IMR-90 (cell line): ENCODE measurements at regions not wholly inside any gene's neighbourhood (a gene's known extent, or its start where the extent isn't known, plus 50 kb on each side); places are given as distances from the start of the nearest gene placed in this dataset.

ENCODE experiments used
- ATAC-seq: fragments of 200-7000 bp; cut with Tn5 transposase; 2 replicates; pipeline ENCODE4 v1.9.1; 2020; ENCODE audit warnings: low read depth, mild to moderate bottlenecking, moderate library complexity
- BruUV-seq: library from RNA; stranded (reverse); fragments of 400-500 nt; replicated peaks from 2 replicates; lab custom pipeline; 2021; lab: Mats Ljungman, UMichigan
- CTCF ChIA-PET: fragments of 300-600 bp; formaldehyde crosslinking; extraction: SDS; loops from one replicate; lab custom pipeline; 2021; ENCODE audit warnings: antibody characterized with exemption; lab: Yijun Ruan, JAX
- POLR2A ChIA-PET: fragments of 300-600 bp; sonication (Branson Sonifier 250); formaldehyde crosslinking; loops from one replicate; lab custom pipeline; 2022; ENCODE audit warnings: antibody characterized with exemption; ENCODE audit not compliant: unreplicated experiment; lab: Charles Lee
- DNase-seq: peaks from one replicate; pipeline ENCODE4 v3.0.0; 2013
- H2AFZ ChIP-seq: replicated peaks from 2 replicates; pipeline ENCODE3; 2013; ENCODE audit warnings: low read length, mild to moderate bottlenecking; ENCODE audit not compliant: poor library complexity
- H2AK5ac ChIP-seq: 2 replicates; pipeline ENCODE4 v1.6.1; 2013; ENCODE audit warnings: low read depth, low read length, inconsistent platforms
- H2AK9ac ChIP-seq: replicated peaks from 2 replicates; pipeline ENCODE3; 2013; ENCODE audit warnings: mild to moderate bottlenecking, low read depth, low read length, moderate library complexity; ENCODE audit not compliant: poor library complexity
- H2BK120ac ChIP-seq: 2 replicates; pipeline ENCODE4 v1.6.1; 2013; ENCODE audit warnings: low read depth, low read length, inconsistent platforms
- H2BK15ac ChIP-seq: 3 replicates; pipeline ENCODE4 v1.6.1; 2013; ENCODE audit warnings: low read depth, low read length, inconsistent platforms
- H2BK20ac ChIP-seq: 2 replicates; pipeline ENCODE4 v1.6.1; 2013; ENCODE audit warnings: low read depth, mild to moderate bottlenecking, inconsistent platforms, low read length, moderate library complexity
- H2BK5ac ChIP-seq: 2 replicates; pipeline ENCODE4 v1.6.1; 2013; ENCODE audit warnings: mild to moderate bottlenecking, low read depth, low read length, inconsistent platforms; ENCODE audit not compliant: poor library complexity, severe bottlenecking
- H3K14ac ChIP-seq: replicated peaks from 2 replicates; pipeline ENCODE4 v1.6.1; 2013; ENCODE audit warnings: low read depth, low read length, inconsistent platforms
- H3K18ac ChIP-seq: 2 replicates; pipeline ENCODE4 v1.6.1; 2013; ENCODE audit warnings: low read depth, low read length, control low read depth
- H3K23ac ChIP-seq: 2 replicates; pipeline ENCODE4 v1.6.1; 2013; ENCODE audit warnings: low read depth, low read length, inconsistent platforms
- H3K27ac ChIP-seq: 2 replicates; pipeline ENCODE4 v1.5.1; 2013; ENCODE audit warnings: mild to moderate bottlenecking, control low read depth, low read length; ENCODE audit not compliant: insufficient read depth
- H3K27me3 ChIP-seq: 2 replicates; pipeline ENCODE4 v1.6.1; 2013; ENCODE audit warnings: low read length; ENCODE audit not compliant: control insufficient read depth, insufficient read depth
- H3K36me3 ChIP-seq: 2 replicates; pipeline ENCODE4 v1.6.1; 2013; ENCODE audit warnings: low read length, mixed read lengths; ENCODE audit not compliant: control insufficient read depth, insufficient read depth
- H3K4ac ChIP-seq: 2 replicates; pipeline ENCODE4 v1.6.1; 2013; ENCODE audit warnings: low read depth, low read length, inconsistent platforms
- H3K4me1 ChIP-seq: 2 replicates; pipeline ENCODE4 v1.6.1; 2013; ENCODE audit warnings: low read length, mixed read lengths; ENCODE audit not compliant: control insufficient read depth, insufficient read depth
- H3K4me2 ChIP-seq: 2 replicates; pipeline ENCODE4 v1.6.1; 2013; ENCODE audit warnings: low read depth, mild to moderate bottlenecking, control low read depth, low read length, moderate library complexity
- H3K4me3 ChIP-seq: 2 replicates; pipeline ENCODE4 v1.5.1; 2013; ENCODE audit warnings: low read depth, mild to moderate bottlenecking, control low read depth, low read length, moderate library complexity; ENCODE audit not compliant: insufficient read depth
- H3K56ac ChIP-seq: 2 replicates; pipeline ENCODE4 v1.6.1; 2013; ENCODE audit warnings: low read length, inconsistent platforms; ENCODE audit not compliant: insufficient read depth; ENCODE audit errors: extremely low read depth
- H3K79me1 ChIP-seq, 2 experiments: 2 replicates each; pipeline ENCODE4 v1.6.1; 2013; ENCODE audit warnings: low read length in 2 of 2, inconsistent platforms in 1 of 2, low read depth in 1 of 2
- H3K9ac ChIP-seq: 2 replicates; pipeline ENCODE4 v1.6.1; 2013; ENCODE audit warnings: low read depth, low read length, control low read depth
- H3K9me1 ChIP-seq: 2 replicates; pipeline ENCODE4 v1.6.1; 2013; ENCODE audit warnings: low read length, inconsistent platforms; ENCODE audit not compliant: insufficient read depth
- H3K9me3 ChIP-seq: 2 replicates; pipeline ENCODE4 v1.6.1; 2013; ENCODE audit warnings: low read length; ENCODE audit not compliant: control insufficient read depth, insufficient read depth
- H4K20me1 ChIP-seq: 2 replicates; pipeline ENCODE4 v1.6.1; 2013; ENCODE audit warnings: low read length, inconsistent platforms; ENCODE audit not compliant: insufficient read depth
- H4K5ac ChIP-seq: 2 replicates; pipeline ENCODE4 v1.6.1; 2013; ENCODE audit warnings: mild to moderate bottlenecking, low read depth, low read length, control low read depth
- H4K8ac ChIP-seq, 2 experiments: 2 replicates each; pipeline ENCODE4 v1.6.1; 2013; ENCODE audit warnings: low read depth in 2 of 2, low read length in 2 of 2, control low read depth in 1 of 2, inconsistent platforms in 1 of 2
- H4K91ac ChIP-seq: 2 replicates; pipeline ENCODE4 v1.6.1; 2013; ENCODE audit warnings: low read depth, low read length, inconsistent platforms; ENCODE audit not compliant: insufficient read depth
- CEBPB ChIP-seq: IDR thresholded peaks from 2 replicates; pipeline ENCODE4 v1.6.1; 2012; ENCODE audit warnings: low read depth, low read length, improper control_type of control experiment
- ELK1 ChIP-seq: fragments of 150-350 bp; IDR thresholded peaks from 2 replicates; pipeline ENCODE4 v1.6.1; 2016; ENCODE audit warnings: low read depth, mild to moderate bottlenecking, low read length, moderate library complexity, borderline replicate concordance
- MAZ ChIP-seq: IDR thresholded peaks from 2 replicates; pipeline ENCODE4 v1.6.1; 2012; ENCODE audit warnings: low read depth, mild to moderate bottlenecking, low read length, improper control_type of control experiment, moderate library complexity, borderline replicate concordance
- MXI1 ChIP-seq: IDR thresholded peaks from 2 replicates; pipeline ENCODE4 v1.6.1; 2012; ENCODE audit warnings: low read depth, mild to moderate bottlenecking, low read length, moderate library complexity, borderline replicate concordance
- NFE2L2 ChIP-seq: fragments of 150-350 bp; IDR thresholded peaks from 2 replicates; pipeline ENCODE4 v1.6.1; 2016; ENCODE audit warnings: low read depth, mild to moderate bottlenecking, low read length
- POLR2A ChIP-seq: IDR thresholded peaks from 2 replicates; pipeline ENCODE4 v1.6.1; 2012; ENCODE audit warnings: mild to moderate bottlenecking, low read depth, low read length
- RAD21 ChIP-seq: IDR thresholded peaks from 2 replicates; pipeline ENCODE4 v1.6.1; 2012; ENCODE audit warnings: low read length, improper control_type of control experiment
- RFX5 ChIP-seq: IDR thresholded peaks from 2 replicates; pipeline ENCODE4 v1.8.0; 2012; ENCODE audit warnings: low read depth, mild to moderate bottlenecking, low read length, moderate library complexity
- WGBS, 2 experiments: methylation state at CpG; one replicate each; pipeline versions ENCODE4 v1.1.5 to v1.1.7; 2013; ENCODE audit warnings: missing lambda C conversion rate in 2 of 2; ENCODE audit not compliant: insufficient read length in 1 of 2; ENCODE audit errors: extremely low coverage in 2 of 2; 5-methylcytosine and 5-hydroxymethylcytosine counted together
- dilution Hi-C: fragments of 300-500 bp; cut with HindIII; formaldehyde crosslinking; loops from one replicate; pipeline ENCODE4 v1.14.3; 2018; ENCODE audit warnings: low sequenced_read_pairs; ENCODE audit not compliant: unreplicated experiment
- in situ Hi-C: fragments of 300-500 bp; cut with MboI; formaldehyde crosslinking; loops from 3 replicates; pipeline ENCODE4 v1.14.3; 2019; ENCODE audit warnings: low sequenced_read_pairs, inconsistent platforms, mixed read lengths
- intact Hi-C: fragments of 100-400 bp; cut with micrococcal nuclease; formaldehyde crosslinking; loops from 2 replicates; pipeline ENCODE4 v1.10.0; 2022
- TF ChIP-seq, protein P1 (sequence below): fragments of 150-350 bp; IDR thresholded peaks from 2 replicates; pipeline ENCODE4 v1.6.1; 2017; ENCODE audit warnings: mild to moderate bottlenecking, antibody characterized with exemption, low read length, low read depth

- H4K5ac ChIP-seq = no peak overlapping the region
- H3K27me3 ChIP-seq = no peaks in the 10 kb centered on the region
- WGBS, 2 experiments = no CpG with 5 or more reads among the region's 2 CpGs
- CTCF ChIA-PET = no interaction called here
- H2AK5ac ChIP-seq = no peak overlapping the region
- no peak overlapping the region for H2BK20ac ChIP-seq
- no peak overlapping the region for H3K9ac ChIP-seq
- H3K27ac ChIP-seq = no peak overlapping the region
- POLR2A ChIA-PET = no interaction called here
- H3K23ac ChIP-seq = no peak overlapping the region
- H3K14ac ChIP-seq = no peak overlapping the region
- H2BK5ac ChIP-seq = no peak overlapping the region
- H3K4me3 ChIP-seq = no peak overlapping the region
- no peaks in the 10 kb centered on the region for H3K36me3 ChIP-seq
- no peak overlapping the region for H3K4ac ChIP-seq
- no peak for ATAC-seq
- no peaks in the 10 kb centered on the region for H3K79me1 ChIP-seq
- H4K91ac ChIP-seq = no peak overlapping the region
- DNase-seq = no peak
- H3K4me2 ChIP-seq = no peak overlapping the region
- H2AFZ ChIP-seq = no peak overlapping the region
- TF ChIP-seq RFX5 = no peak
- no peak for TF ChIP-seq CEBPB
- TF ChIP-seq RAD21 = no peak
- TF ChIP-seq MAZ = no peak
- no peak for TF ChIP-seq POLR2A
- TF ChIP-seq MXI1 = no peak
- TF ChIP-seq, protein P1, sequence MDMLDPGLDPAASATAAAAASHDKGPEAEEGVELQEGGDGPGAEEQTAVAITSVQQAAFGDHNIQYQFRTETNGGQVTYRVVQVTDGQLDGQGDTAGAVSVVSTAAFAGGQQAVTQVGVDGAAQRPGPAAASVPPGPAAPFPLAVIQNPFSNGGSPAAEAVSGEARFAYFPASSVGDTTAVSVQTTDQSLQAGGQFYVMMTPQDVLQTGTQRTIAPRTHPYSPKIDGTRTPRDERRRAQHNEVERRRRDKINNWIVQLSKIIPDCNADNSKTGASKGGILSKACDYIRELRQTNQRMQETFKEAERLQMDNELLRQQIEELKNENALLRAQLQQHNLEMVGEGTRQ = no peak
- TF ChIP-seq NFE2L2 = no peak
- no peak for TF ChIP-seq ELK1
- H3K18ac ChIP-seq = no peak overlapping the region
- BruUV-seq = no TSS peak
- no peaks in the 10 kb centered on the region for H4K20me1 ChIP-seq
- no peak overlapping the region for H2AK9ac ChIP-seq
- no peak overlapping the region for H2BK15ac ChIP-seq
- dilution Hi-C loops (no loop called here), intact Hi-C loops (no loop called here), in situ Hi-C loops (no loop called here)
- H3K9me1 ChIP-seq = no peaks in the 10 kb centered on the region
- H3K56ac ChIP-seq = no peak overlapping the region
- no peaks in the 10 kb centered on the region for H3K4me1 ChIP-seq
- H4K8ac ChIP-seq = no peak overlapping the region
- H2BK120ac ChIP-seq = no peak overlapping the region
- no peaks in the 10 kb centered on the region for H3K9me3 ChIP-seq
Measured at GRCh38 chr2:118349365-118349764, 261.1 kb downstream of the INSIG2 start.
